Activated CD8-positive, alpha-beta memory T cell treated with anti-CD3 and anti-CD28 coated beads for 36 hours (primary cell): ENCODE measurements at regions not wholly inside any gene's neighbourhood (a gene's known extent, or its start where the extent isn't known, plus 50 kb on each side); places are given as distances from the start of the nearest gene placed in this dataset.

Source experiments
- CTCF ChIA-PET: fragments of 350-600 bp; sonication (Branson Sonifier 250); formaldehyde crosslinking; loops from one replicate; lab custom pipeline; 2021; ENCODE audit warnings: antibody characterized with exemption; lab: Charles Lee
- POLR2A ChIA-PET: fragments of 350-600 bp; sonication (Branson Sonifier 250); formaldehyde crosslinking; loops from one replicate; lab custom pipeline; 2021; ENCODE audit warnings: antibody characterized with exemption; lab: Charles Lee

DNA sequence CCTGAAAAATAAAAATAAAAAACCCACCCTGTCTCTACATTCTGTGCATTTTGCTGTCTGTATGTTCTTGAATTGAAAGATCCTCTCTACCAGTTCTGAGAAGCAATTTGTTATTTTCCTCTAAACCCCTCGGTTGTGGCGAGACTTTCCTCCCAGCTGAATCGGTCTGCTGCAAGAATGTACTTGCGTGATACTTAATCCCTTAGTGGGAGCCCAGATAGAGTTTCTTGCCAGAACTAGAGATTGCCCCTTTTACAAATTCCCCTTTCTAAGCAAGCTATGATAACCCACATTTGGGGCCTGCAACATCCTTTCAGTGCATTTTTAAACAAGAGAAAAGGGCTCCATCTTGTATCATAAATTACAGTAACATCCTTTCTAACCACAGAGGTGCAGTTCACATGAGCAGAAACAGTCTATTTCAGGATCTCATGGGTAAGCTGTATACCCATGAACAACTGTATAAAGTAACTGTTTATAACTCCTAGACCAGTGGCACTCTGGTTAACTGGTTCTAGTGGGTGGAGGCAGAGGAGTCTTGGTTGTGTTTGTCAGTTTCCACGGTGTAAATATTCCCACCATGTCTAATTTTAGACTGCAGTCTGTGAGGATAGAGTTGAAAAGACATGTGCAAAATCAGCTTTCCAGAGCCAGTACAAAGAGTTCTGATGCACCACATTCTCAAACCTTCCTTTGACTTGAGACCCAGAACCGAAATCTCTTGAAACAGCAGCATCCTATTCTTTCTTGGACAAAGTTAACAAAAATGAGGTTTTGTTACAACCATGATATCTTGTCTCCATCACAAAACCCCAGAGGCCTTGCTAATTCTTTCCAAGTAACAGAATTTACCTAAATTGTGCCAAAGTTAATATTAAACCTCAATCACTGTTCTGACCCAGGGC, 113.1 kb upstream of the ZNF217 start:
- POLR2A ChIA-PET, result interaction anchor here (0.5 kb wide), 1 partner anchor 20 kb away, joined by 3 read pairs; no protein-coding TSS in a partner anchor
- CTCF ChIA-PET, result interaction anchor here (1.2 kb wide), 1 partner anchor 11 kb away, joined by 3 read pairs; no protein-coding TSS in a partner anchor

- POLR2A ChIA-PET, result no interaction called here
- CTCF ChIA-PET, result interaction anchor here (1.2 kb wide), 1 partner anchor 11 kb away, joined by 3 read pairs; no protein-coding TSS in a partner anchor
Observed at GRCh38 chr20:53706008-53706465, 112.4 kb upstream of the ZNF217 start.

GRCh38 chr20:53702617-53703016, 109.0 kb upstream of the ZNF217 start:
- ChIA-PET POLR2A (no interaction called here), CTCF (interaction anchor here (1.5 kb wide), 1 partner anchor 197 kb away, joined by 4 read pairs; no protein-coding TSS in a partner anchor)

DNA sequence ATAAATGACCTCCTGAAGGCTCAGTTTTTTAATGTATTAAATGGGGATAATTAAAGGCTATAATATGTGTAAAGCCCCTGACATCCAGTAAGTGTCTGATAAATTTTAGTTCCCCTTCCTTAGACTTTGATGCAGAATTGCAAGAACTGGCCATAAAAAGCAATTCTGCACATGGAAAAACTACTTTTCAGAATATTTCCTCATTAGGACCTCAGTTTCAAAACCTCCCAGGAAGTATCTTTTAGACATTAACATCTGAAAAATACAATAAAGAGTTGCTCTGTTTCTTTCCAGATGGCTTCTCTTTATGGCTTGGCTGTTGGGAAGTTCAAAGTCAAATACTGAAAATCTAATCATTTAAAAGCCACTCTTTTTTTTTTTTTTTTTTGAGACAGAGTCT, 106.3 kb upstream of the ZNF217 start:
- ChIA-PET POLR2A (no interaction called here), CTCF (no interaction called here)

DNA sequence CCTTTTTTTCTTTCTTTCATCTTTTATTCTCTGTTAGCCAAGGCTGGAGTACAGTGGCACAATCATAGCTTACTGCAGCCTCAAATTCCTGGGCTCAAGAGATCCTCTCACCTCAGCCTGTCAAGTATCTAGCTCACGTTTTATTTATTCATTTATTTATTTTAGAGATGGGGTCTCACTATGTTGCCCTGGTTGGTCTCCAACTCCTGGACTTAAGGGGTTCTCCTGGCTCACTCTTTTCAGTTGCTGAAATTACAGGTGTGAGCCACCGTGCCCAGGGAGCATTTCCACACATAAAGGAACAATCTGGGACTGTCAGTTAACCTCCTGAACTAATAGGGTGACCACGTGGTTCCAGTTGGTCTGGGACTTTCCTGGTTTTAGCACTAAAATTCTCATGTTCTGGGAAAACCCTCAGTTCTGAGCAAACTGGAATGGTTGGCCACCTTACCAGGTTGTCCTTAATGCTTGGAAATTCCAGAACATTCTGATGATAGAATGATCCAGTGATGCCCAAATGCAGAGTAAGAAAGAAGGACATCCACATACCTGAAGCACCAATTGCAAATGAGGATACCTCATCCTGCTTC, 105.5 kb upstream of the ZNF217 start:
- ChIA-PET CTCF (interaction anchor here (1.0 kb wide), 1 partner anchor 160 kb away, joined by 5 read pairs; no protein-coding TSS in a partner anchor), POLR2A (no interaction called here)

DNA sequence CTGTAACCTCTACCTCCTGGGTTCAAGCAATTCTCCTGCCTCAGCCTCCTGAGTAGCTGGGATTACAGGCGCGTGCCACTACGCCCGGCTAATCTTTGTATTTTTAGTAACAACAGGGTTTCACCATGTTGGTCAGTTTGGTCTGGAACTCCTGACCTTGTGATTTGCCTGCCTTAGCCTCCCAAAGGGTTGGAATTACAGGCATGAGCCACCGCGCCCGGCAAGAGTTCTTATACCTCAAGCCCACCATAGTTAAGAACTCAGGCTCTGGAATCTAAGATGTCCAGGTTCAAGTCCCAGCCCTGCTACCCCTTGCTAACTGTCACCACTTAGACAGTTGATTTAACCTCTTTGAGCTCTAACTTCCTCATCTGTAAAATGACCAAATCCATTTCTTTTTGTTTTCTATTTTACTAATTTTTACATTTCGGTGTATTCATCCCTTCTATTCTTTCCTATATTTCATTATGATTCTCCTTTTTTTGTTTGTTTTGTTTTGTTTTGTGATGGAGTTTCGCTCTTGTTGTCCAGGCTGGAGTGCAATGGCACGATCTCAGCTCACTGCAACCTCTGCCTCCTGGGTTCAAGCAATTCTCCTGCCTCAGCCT, 104.8 kb upstream of the ZNF217 start:
- CTCF ChIA-PET, result interaction anchor here (0.7 to 1.0 kb wide), 4 partner anchors 15 to 198 kb away, joined by 3 to 5 read pairs (median 3); no protein-coding TSS in a partner anchor
- POLR2A ChIA-PET, result no interaction called here

GRCh38 chr20:53695797-53696527, 102.3 kb upstream of the ZNF217 start:
- ChIA-PET CTCF (interaction anchor here (0.7 to 1.2 kb wide), 3 partner anchors 11 to 63 kb away, joined by 3 read pairs; no protein-coding TSS in a partner anchor), POLR2A (interaction anchor here (1.1 kb wide), 1 partner anchor 104 kb away, joined by 3 read pairs; no protein-coding TSS in a partner anchor)

GRCh38 chr20:53693262-53693871, 99.7 kb upstream of the ZNF217 start:
- ChIA-PET CTCF (no interaction called here), POLR2A (no interaction called here)

DNA sequence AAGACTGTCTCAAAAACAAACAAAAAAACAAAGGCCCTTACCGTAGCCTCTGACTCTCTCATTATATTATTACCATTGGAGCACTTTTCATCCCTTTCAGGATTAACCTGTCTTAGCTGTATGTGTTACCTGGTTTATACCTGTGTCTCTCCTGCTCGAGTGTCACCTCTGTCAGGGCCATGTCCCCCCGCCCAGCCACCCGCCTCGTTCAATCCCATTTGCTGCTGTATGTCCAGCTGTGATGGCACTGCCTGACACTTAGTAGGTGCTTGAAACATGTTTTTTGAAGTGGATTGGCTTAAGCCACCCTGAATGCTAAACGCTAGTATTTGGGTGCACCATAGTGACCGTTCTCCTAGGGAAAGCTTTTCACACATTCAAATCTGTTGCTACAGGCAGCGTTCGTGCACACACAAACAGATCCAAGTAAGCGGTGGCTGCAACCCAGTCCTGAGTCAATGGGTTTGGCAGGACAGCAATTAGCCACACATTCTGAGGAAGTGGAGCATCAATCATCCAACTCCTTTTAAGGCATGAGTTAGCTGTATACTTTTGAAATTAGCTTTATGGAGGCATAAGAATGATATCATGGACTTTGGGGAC, 98.9 kb upstream of the ZNF217 start:
- ChIA-PET POLR2A (interaction anchor here (0.6 kb wide), 1 partner anchor 24 kb away, joined by 6 read pairs; no protein-coding TSS in a partner anchor), CTCF (no interaction called here)

GRCh38 chr20:53691811-53692192, 98.2 kb upstream of the ZNF217 start:
- POLR2A ChIA-PET, result no interaction called here
- CTCF ChIA-PET, result no interaction called here

GRCh38 chr20:53691060-53691810, 97.6 kb upstream of the ZNF217 start:
- POLR2A ChIA-PET, result no interaction called here
- CTCF ChIA-PET, result no interaction called here

- POLR2A ChIA-PET, result no interaction called here
Observed at GRCh38 chr20:53688085-53688484, 94.4 kb upstream of the ZNF217 start.

DNA sequence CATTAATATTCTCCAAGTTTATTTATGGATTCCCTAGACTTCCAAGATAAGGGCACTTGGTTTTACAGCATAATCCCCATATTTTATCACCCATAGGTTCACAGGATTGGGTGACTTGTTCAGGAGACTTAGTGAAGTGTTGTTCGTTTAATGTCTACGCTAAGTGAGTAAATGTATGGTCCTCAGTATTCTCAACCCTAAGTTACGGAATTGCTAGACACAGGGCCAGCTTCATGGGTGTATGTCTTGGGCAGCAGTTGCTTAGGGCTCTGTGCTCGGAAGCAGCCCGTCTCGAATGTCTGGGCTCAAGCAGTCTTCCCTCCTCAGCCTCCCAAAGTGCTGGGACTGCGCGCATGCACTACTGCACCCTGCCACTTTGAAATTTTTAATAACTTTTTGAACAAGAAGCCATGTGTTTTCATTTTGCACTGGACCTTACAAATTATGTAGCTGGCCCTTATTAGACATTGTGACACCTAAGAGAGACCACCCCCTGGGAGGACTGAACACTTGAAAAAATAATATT, 91.5 kb upstream of the ZNF217 start:
- CTCF ChIA-PET, result interaction anchor here (0.6 kb wide), 1 partner anchor 604 kb away, joined by 3 read pairs; no protein-coding TSS in a partner anchor

More at GRCh38 chr20:53688085-53688484, 94.4 kb upstream of the ZNF217 start:
- CTCF ChIA-PET, result interaction anchor here (0.9 kb wide), 1 partner anchor 228 kb away, joined by 3 read pairs; no protein-coding TSS in a partner anchor

GRCh38 chr20:53683506-53683905, 89.9 kb upstream of the ZNF217 start:
- POLR2A ChIA-PET, result no interaction called here
- CTCF ChIA-PET, result interaction anchor here (1.1 kb wide), 1 partner anchor 15 kb away, joined by 3 read pairs; no protein-coding TSS in a partner anchor

More for the DNA sequence above, 91.5 kb upstream of the ZNF217 start:
- POLR2A ChIA-PET, result interaction anchor here (0.6 to 1.7 kb wide), 4 partner anchors 23 to 178 kb away, joined by 3 to 9 read pairs (median 4); no protein-coding TSS in a partner anchor

DNA sequence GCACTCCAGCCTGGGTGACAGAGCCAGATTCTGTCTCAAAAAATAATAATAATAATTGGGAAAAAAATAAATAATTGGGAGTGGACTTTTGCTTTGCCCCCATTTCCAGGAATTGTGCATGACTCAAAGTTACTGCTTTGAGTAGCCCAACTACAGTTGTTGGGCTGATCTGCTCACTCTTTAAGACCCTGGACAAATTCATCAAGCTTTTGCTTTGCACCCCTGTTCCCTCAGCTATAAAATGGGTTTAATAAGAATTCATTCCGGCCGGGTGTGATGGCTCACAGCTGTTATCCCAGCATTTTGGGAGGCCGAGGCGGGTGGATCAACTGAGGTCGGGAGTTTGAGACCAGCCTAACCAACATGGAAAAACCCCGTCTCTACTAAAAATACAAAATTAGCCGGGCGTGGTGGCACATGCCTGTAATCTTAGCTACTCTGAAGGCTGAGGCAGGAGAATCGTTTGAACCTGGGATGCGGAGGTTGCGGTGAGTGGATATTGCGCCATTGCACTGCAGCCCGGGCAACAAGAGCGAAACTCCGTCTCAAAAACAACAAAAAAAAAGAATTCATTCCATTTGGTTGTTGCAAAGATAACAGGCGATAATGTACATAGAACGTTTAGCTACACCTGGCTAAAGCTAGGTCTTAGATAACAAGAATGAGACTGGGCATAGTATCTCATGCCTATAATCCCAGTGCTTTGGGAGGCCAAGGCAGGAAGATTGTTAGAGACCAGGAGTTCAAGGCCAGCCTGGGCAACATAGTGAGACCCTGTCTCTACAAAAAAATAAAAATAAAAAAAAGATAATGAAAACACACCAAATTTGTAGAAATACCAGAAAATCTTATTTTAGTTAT, 87.9 kb upstream of the ZNF217 start:
- CTCF ChIA-PET, result interaction anchor here (0.8 kb wide), 1 partner anchor 184 kb away, joined by 3 read pairs; no protein-coding TSS in a partner anchor
- POLR2A ChIA-PET, result no interaction called here
